IPS-20b (cell line): ENCODE measurements at regions not wholly inside any gene's neighbourhood (a gene's known extent, or its start where the extent isn't known, plus 50 kb on each side); places are given as distances from the start of the nearest gene placed in this dataset.

ENCODE experiments used
- H3K27ac ChIP-seq: one replicate; pipeline ENCODE4 v1.5.1; 2013; ENCODE audit warnings: low read length
- H3K27me3 ChIP-seq: 2 replicates; pipeline ENCODE4 v1.6.1; 2013; ENCODE audit warnings: mild to moderate bottlenecking, low read length, inconsistent platforms; ENCODE audit not compliant: insufficient read depth
- H3K36me3 ChIP-seq: 2 replicates; pipeline ENCODE4 v1.6.1; 2013; ENCODE audit warnings: low read depth, mild to moderate bottlenecking, inconsistent platforms, low read length, moderate library complexity; ENCODE audit not compliant: insufficient read depth
- H3K4me1 ChIP-seq: 2 replicates; pipeline ENCODE4 v1.6.1; 2013; ENCODE audit warnings: mild to moderate bottlenecking, control low read depth, inconsistent platforms, low read length, moderate library complexity; ENCODE audit not compliant: insufficient read depth
- H3K4me3 ChIP-seq: 2 replicates; pipeline ENCODE4 v1.5.1; 2013; ENCODE audit warnings: mild to moderate bottlenecking, low read length, inconsistent platforms
- H3K9ac ChIP-seq: 2 replicates; pipeline ENCODE4 v1.6.1; 2013; ENCODE audit warnings: low read depth, mild to moderate bottlenecking, inconsistent platforms, low read length, moderate library complexity
- H3K9me3 ChIP-seq: 2 replicates; pipeline ENCODE4 v1.6.1; 2013; ENCODE audit warnings: mild to moderate bottlenecking, low read depth, low read length, inconsistent platforms; ENCODE audit not compliant: insufficient read depth

- H3K9ac ChIP-seq: no peak overlapping the region
- peaks cover 22% of the 10 kb centered on the region; the same call in 1 of the 2 replicates for H3K27me3 ChIP-seq
- H3K4me3 ChIP-seq: no peak overlapping the region
- no peaks in the 10 kb centered on the region for H3K9me3 ChIP-seq
- H3K36me3 ChIP-seq: no peaks in the 10 kb centered on the region
- H3K4me1 ChIP-seq: peaks cover 4% of the 10 kb centered on the region; the same call in 1 of the 2 replicates
- no peak overlapping the region for H3K27ac ChIP-seq
Observed at GRCh38 chr19:29404015-29404414, 121.8 kb upstream of the VSTM2B start.

- 0 out of 2 replicates have a peak overlapping the region, but pooled peaks have one; percentile 37 for H3K4me3 ChIP-seq
- no peaks in the 10 kb centered on the region for H3K9me3 ChIP-seq
- H3K27me3 ChIP-seq: peaks cover 15% of the 10 kb centered on the region; the same call in 1 of the 2 replicates
- no peak overlapping the region for H3K9ac ChIP-seq
- no peak overlapping the region for H3K27ac ChIP-seq
- no peaks in the 10 kb centered on the region for H3K36me3 ChIP-seq
- no peaks in the 10 kb centered on the region for H3K4me1 ChIP-seq
Observed at GRCh38 chr19:29404951-29405727, 120.7 kb upstream of the VSTM2B start.

- Histone ChIP-seq H3K9me3 (no peaks in the 10 kb centered on the region), H3K27ac (no peak overlapping the region), H3K36me3 (no peaks in the 10 kb centered on the region), H3K9ac (no peak overlapping the region), H3K4me3 (no peak overlapping the region), H3K27me3 (peaks cover 15% of the 10 kb centered on the region; the same call in 1 of the 2 replicates), H3K4me1 (no peaks in the 10 kb centered on the region)
Observed at GRCh38 chr19:29405728-29405995, 120.1 kb upstream of the VSTM2B start.

- no peaks in the 10 kb centered on the region for H3K9me3 ChIP-seq
Observed at GRCh38 chr19:29409076-29409862, 116.5 kb upstream of the VSTM2B start.

GRCh38 chr19:29410601-29411000, 115.2 kb upstream of the VSTM2B start:
- Histone ChIP-seq H3K9ac (no peak overlapping the region), H3K36me3 (no peaks in the 10 kb centered on the region), H3K4me1 (no peaks in the 10 kb centered on the region), H3K9me3 (no peaks in the 10 kb centered on the region), H3K27ac (no peak overlapping the region), H3K27me3 (no peaks in the 10 kb centered on the region), H3K4me3 (no peak overlapping the region)

More at GRCh38 chr19:29409076-29409862, 116.5 kb upstream of the VSTM2B start:
- Histone ChIP-seq H3K27me3 (peaks cover 4% of the 10 kb centered on the region; the same call in 1 of the 2 replicates), H3K4me3 (no peak overlapping the region), H3K4me1 (no peaks in the 10 kb centered on the region), H3K36me3 (no peaks in the 10 kb centered on the region), H3K9ac (no peak overlapping the region), H3K27ac (no peak overlapping the region)

GRCh38 chr19:29411113-29411581, 114.6 kb upstream of the VSTM2B start:
- H3K27ac ChIP-seq: no peak overlapping the region
- no peak overlapping the region for H3K4me3 ChIP-seq
- H3K9me3 ChIP-seq: no peaks in the 10 kb centered on the region
- no peaks in the 10 kb centered on the region for H3K27me3 ChIP-seq
- H3K36me3 ChIP-seq: no peaks in the 10 kb centered on the region
- no peak overlapping the region for H3K9ac ChIP-seq
- no peaks in the 10 kb centered on the region for H3K4me1 ChIP-seq

- Histone ChIP-seq H3K9me3 (no peaks in the 10 kb centered on the region), H3K4me3 (no peak overlapping the region), H3K27me3 (no peaks in the 10 kb centered on the region), H3K4me1 (no peaks in the 10 kb centered on the region), H3K27ac (no peak overlapping the region), H3K36me3 (no peaks in the 10 kb centered on the region), H3K9ac (no peak overlapping the region)
Observed at GRCh38 chr19:29413435-29413834, 112.4 kb upstream of the VSTM2B start.

- no peaks in the 10 kb centered on the region for H3K4me1 ChIP-seq
- no peak overlapping the region for H3K4me3 ChIP-seq
- no peaks in the 10 kb centered on the region for H3K36me3 ChIP-seq
- H3K9ac ChIP-seq: no peak overlapping the region
- H3K9me3 ChIP-seq: no peaks in the 10 kb centered on the region
- no peaks in the 10 kb centered on the region for H3K27me3 ChIP-seq
- no peak overlapping the region for H3K27ac ChIP-seq
Observed at GRCh38 chr19:29415507-29415906, 110.3 kb upstream of the VSTM2B start.

GRCh38 chr19:29417048-29417447, 108.7 kb upstream of the VSTM2B start:
- Histone ChIP-seq H3K9me3 (no peaks in the 10 kb centered on the region), H3K4me3 (no peak overlapping the region), H3K9ac (no peak overlapping the region), H3K27ac (no peak overlapping the region), H3K27me3 (no peaks in the 10 kb centered on the region), H3K36me3 (no peaks in the 10 kb centered on the region), H3K4me1 (no peaks in the 10 kb centered on the region)

GRCh38 chr19:29418201-29418600, 107.6 kb upstream of the VSTM2B start:
- no peaks in the 10 kb centered on the region for H3K27me3 ChIP-seq
- no peaks in the 10 kb centered on the region for H3K9me3 ChIP-seq
- no peaks in the 10 kb centered on the region for H3K36me3 ChIP-seq
- H3K9ac ChIP-seq: no peak overlapping the region
- H3K27ac ChIP-seq: no peak overlapping the region
- no peaks in the 10 kb centered on the region for H3K4me1 ChIP-seq
- no peak overlapping the region for H3K4me3 ChIP-seq

- Histone ChIP-seq H3K9me3 (no peaks in the 10 kb centered on the region), H3K27ac (no peak overlapping the region), H3K4me3 (no peak overlapping the region), H3K9ac (no peak overlapping the region), H3K36me3 (no peaks in the 10 kb centered on the region), H3K4me1 (no peaks in the 10 kb centered on the region), H3K27me3 (no peaks in the 10 kb centered on the region)
Observed at GRCh38 chr19:29420065-29420464, 105.7 kb upstream of the VSTM2B start.
